Neuronal stem cell (in vitro differentiated cells): ENCODE measurements at regions not wholly inside any gene's neighbourhood (a gene's known extent, or its start where the extent isn't known, plus 50 kb on each side); places are given as distances from the start of the nearest gene placed in this dataset.

Experiments used
- DNase-seq: peaks from one replicate; pipeline ENCODE4 v3.0.0-alpha.2; 2013; ENCODE audit warnings: low spot score
- H2AFZ ChIP-seq: one replicate; pipeline ENCODE4 v1.6.1; 2013; ENCODE audit warnings: mild to moderate bottlenecking, low read length, inconsistent platforms
- H2AK5ac ChIP-seq: 2 replicates; pipeline ENCODE4 v1.6.1; 2013; ENCODE audit warnings: low read depth, mild to moderate bottlenecking, inconsistent platforms, low read length, moderate library complexity, mixed read lengths
- H2BK120ac ChIP-seq: 2 replicates; pipeline ENCODE4 v1.6.1; 2013; ENCODE audit warnings: low read depth, mild to moderate bottlenecking, inconsistent platforms, low read length, moderate library complexity, mixed read lengths
- H2BK12ac ChIP-seq: one replicate; pipeline ENCODE4 v1.6.1; 2013; ENCODE audit warnings: low read length, inconsistent platforms
- H2BK15ac ChIP-seq: 2 replicates; pipeline ENCODE4 v1.6.1; 2013; ENCODE audit warnings: mild to moderate bottlenecking, low read length, inconsistent platforms, mixed read lengths
- H2BK5ac ChIP-seq: one replicate; pipeline ENCODE4 v1.6.1; 2013; ENCODE audit warnings: inconsistent platforms, mild to moderate bottlenecking, low read length, moderate library complexity
- H3K14ac ChIP-seq: one replicate; pipeline ENCODE4 v1.6.1; 2013; ENCODE audit warnings: low read length, inconsistent platforms
- H3K18ac ChIP-seq: 2 replicates; pipeline ENCODE4 v1.6.1; 2013; ENCODE audit warnings: low read length, inconsistent platforms
- H3K23ac ChIP-seq: 2 replicates; pipeline ENCODE4 v1.6.1; 2013; ENCODE audit warnings: low read depth, mild to moderate bottlenecking, mixed read lengths, low read length, inconsistent platforms; ENCODE audit not compliant: poor library complexity
- H3K27ac ChIP-seq: replicated peaks from 3 replicates; pipeline ENCODE4 v1.5.1; 2013; ENCODE audit warnings: low read length, inconsistent platforms
- H3K27me3 ChIP-seq, 3 experiments: 2 replicates each; pipeline ENCODE4 v1.6.1; 2013; ENCODE audit warnings: low read length in 3 of 3, mild to moderate bottlenecking in 2 of 3, inconsistent platforms in 1 of 3, low read depth in 1 of 3, mixed read lengths in 1 of 3, moderate library complexity in 1 of 3; ENCODE audit not compliant: control insufficient read depth in 3 of 3, insufficient read depth in 3 of 3
- H3K36me3 ChIP-seq, 2 donors: replicated peaks in 1 of 2; 2 replicates each; pipeline ENCODE4 v1.6.1; 2013; ENCODE audit warnings: low read length in 2 of 2; ENCODE audit not compliant: control insufficient read depth in 2 of 2, insufficient read depth in 2 of 2
- H3K4ac ChIP-seq: 2 replicates; pipeline ENCODE4 v1.6.1; 2013; ENCODE audit warnings: inconsistent platforms, mild to moderate bottlenecking, low read length, moderate library complexity
- H3K4me1 ChIP-seq, 2 donors: 1 replicate in 1 of 2; 2 replicates in 1 of 2; pipeline ENCODE4 v1.6.1; 2013; ENCODE audit warnings: low read length in 2 of 2, low read depth in 1 of 2; ENCODE audit not compliant: control insufficient read depth in 2 of 2, insufficient read depth in 1 of 2
- H3K4me2 ChIP-seq: one replicate; pipeline ENCODE4 v1.6.1; 2013; ENCODE audit warnings: mild to moderate bottlenecking, low read length, inconsistent platforms; ENCODE audit not compliant: insufficient read depth, poor library complexity, severe bottlenecking
- H3K4me3 ChIP-seq, 2 donors: 2 replicates each; pipeline ENCODE4 v1.5.1; 2013; ENCODE audit warnings: low read length in 2 of 2, mild to moderate bottlenecking in 2 of 2, inconsistent platforms in 1 of 2, moderate library complexity in 1 of 2
- H3K79me1 ChIP-seq: one replicate; pipeline ENCODE4 v1.6.1; 2013; ENCODE audit warnings: low read depth, mild to moderate bottlenecking, inconsistent platforms, low read length, moderate library complexity
- H3K9ac ChIP-seq: one replicate; pipeline ENCODE4 v1.6.1; 2013; ENCODE audit warnings: mild to moderate bottlenecking, low read depth, low read length, inconsistent platforms; ENCODE audit not compliant: poor library complexity
- H3K9me3 ChIP-seq, 2 donors: replicated peaks in 1 of 2; 2 replicates each; pipeline versions ENCODE3 to v1.6.1; 2013; ENCODE audit warnings: low read length in 2 of 2, mild to moderate bottlenecking in 2 of 2, inconsistent platforms in 1 of 2, low read depth in 1 of 2, mixed read lengths in 1 of 2, moderate library complexity in 1 of 2; ENCODE audit not compliant: control insufficient read depth in 2 of 2, insufficient read depth in 1 of 2
- H4K8ac ChIP-seq: one replicate; pipeline ENCODE4 v1.6.1; 2013; ENCODE audit warnings: low read depth, mild to moderate bottlenecking, inconsistent platforms, low read length, moderate library complexity
- H4K91ac ChIP-seq: one replicate; pipeline ENCODE4 v1.6.1; 2013; ENCODE audit warnings: low read length, low read depth, mild to moderate bottlenecking, inconsistent platforms; ENCODE audit not compliant: poor library complexity
- WGBS, 2 donors: extraction: QIAGEN DNeasy Blood & Tissue Kit; methylation state at CpG; one replicate each; pipeline ENCODE4 v1.1.7; 2013; ENCODE audit warnings: missing lambda C conversion rate in 2 of 2, mixed read lengths in 1 of 2; ENCODE audit not compliant: insufficient read length in 2 of 2, insufficient replicate concordance in 1 of 2; ENCODE audit errors: extremely low coverage in 2 of 2; 5-methylcytosine and 5-hydroxymethylcytosine counted together

DNA sequence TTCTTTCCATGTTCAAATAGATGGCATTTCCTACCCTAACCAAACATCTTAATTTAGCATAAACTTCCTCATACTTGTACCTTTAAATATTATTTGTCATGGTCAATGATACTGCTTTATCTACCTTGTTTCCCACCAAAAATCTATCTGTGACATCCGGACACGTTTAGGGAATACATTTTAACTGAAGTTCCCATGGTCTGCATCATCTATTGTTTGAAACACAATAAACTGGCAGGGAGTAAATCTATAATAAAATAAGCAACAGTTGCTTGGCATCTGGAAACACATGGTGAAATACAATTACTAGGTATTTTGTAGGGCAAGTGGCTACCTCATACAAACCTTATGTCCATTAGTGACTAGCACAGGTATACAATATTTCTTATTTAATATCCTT, 289.1 kb downstream of the GJA1 start:
- no peak overlapping the region for H2BK12ac ChIP-seq
- H4K8ac ChIP-seq: no peak overlapping the region
- no peak overlapping the region for H2BK15ac ChIP-seq
- H3K4me3 ChIP-seq: no peak overlapping the region
- H2BK5ac ChIP-seq: no peak overlapping the region
- no peak overlapping the region for H2AFZ ChIP-seq
- H3K36me3 ChIP-seq: no peaks in the 10 kb centered on the region
- DNase-seq: no peak
- no peak overlapping the region for H3K18ac ChIP-seq
- no peaks in the 10 kb centered on the region for H3K4me1 ChIP-seq
- H2BK120ac ChIP-seq: no peak overlapping the region
- no peak overlapping the region for H3K27ac ChIP-seq
- no peak overlapping the region for H3K23ac ChIP-seq
- no peak overlapping the region for H2AK5ac ChIP-seq
- no peak overlapping the region for H3K9ac ChIP-seq
- H3K4ac ChIP-seq: no peak overlapping the region
- no peaks in the 10 kb centered on the region for H3K27me3 ChIP-seq
- no peak overlapping the region for H4K91ac ChIP-seq
- no CpG with 5 or more reads among the region's 2 CpGs for WGBS, 2 donors
- no peaks in the 10 kb centered on the region for H3K79me1 ChIP-seq
- H3K9me3 ChIP-seq: peaks cover 0 to 2% of the 10 kb centered on the region in 2 donors
- H3K4me2 ChIP-seq: no peak overlapping the region
- no peak overlapping the region for H3K14ac ChIP-seq

DNA sequence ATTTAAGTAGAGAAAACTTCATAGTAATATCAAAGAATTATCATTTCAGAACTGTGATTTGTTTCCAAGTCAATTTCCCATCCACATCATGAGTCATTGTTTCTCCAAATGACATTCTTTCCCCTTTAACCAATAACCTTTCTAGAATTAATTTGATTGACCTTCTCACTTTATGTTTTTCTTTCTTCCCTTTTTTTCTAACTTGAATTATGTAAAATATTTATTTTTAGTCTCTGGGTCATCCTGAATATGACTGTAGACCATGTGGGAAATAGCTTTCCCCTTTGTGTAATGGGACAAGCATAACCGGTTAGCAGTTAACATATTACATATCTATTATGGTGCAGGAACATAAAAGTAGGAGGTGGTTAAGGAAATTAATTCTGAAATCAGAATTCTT, 291.1 kb downstream of the GJA1 start:
- no peak overlapping the region for H2BK12ac ChIP-seq
- H4K8ac ChIP-seq: no peak overlapping the region
- H3K4me2 ChIP-seq: no peak overlapping the region
- H3K9me3 ChIP-seq: no peaks in the 10 kb centered on the region
- no peaks in the 10 kb centered on the region for H3K27me3 ChIP-seq
- no CpG with 5 or more reads among the region's 1 CpG for WGBS, 2 donors
- no peak overlapping the region for H3K4ac ChIP-seq
- H2AFZ ChIP-seq: no peak overlapping the region
- no peak overlapping the region for H4K91ac ChIP-seq
- H2BK15ac ChIP-seq: no peak overlapping the region
- H3K23ac ChIP-seq: no peak overlapping the region
- no peak overlapping the region for H2BK5ac ChIP-seq
- no peak overlapping the region for H3K18ac ChIP-seq
- H3K4me3 ChIP-seq: no peak overlapping the region
- DNase-seq: no peak
- no peak overlapping the region for H2AK5ac ChIP-seq
- H2BK120ac ChIP-seq: no peak overlapping the region
- H3K4me1 ChIP-seq: no peaks in the 10 kb centered on the region
- H3K14ac ChIP-seq: no peak overlapping the region
- H3K36me3 ChIP-seq: no peaks in the 10 kb centered on the region
- no peaks in the 10 kb centered on the region for H3K79me1 ChIP-seq
- H3K27ac ChIP-seq: no peak overlapping the region
- H3K9ac ChIP-seq: no peak overlapping the region

GRCh38 chr6:121730616-121731015, 295.2 kb downstream of the GJA1 start:
- H2BK15ac ChIP-seq: no peak overlapping the region
- H2BK12ac ChIP-seq: no peak overlapping the region
- H2AFZ ChIP-seq: no peak overlapping the region
- no peak overlapping the region for H3K14ac ChIP-seq
- no peaks in the 10 kb centered on the region for H3K9me3 ChIP-seq
- no peaks in the 10 kb centered on the region for H3K79me1 ChIP-seq
- no peak overlapping the region for H3K18ac ChIP-seq
- H2BK5ac ChIP-seq: peak overlapping the region; percentile 39
- no peak for DNase-seq
- H3K9ac ChIP-seq: no peak overlapping the region
- no peak overlapping the region for H4K8ac ChIP-seq
- no peak overlapping the region for H3K23ac ChIP-seq
- no peaks in the 10 kb centered on the region for H3K36me3 ChIP-seq
- H3K4me1 ChIP-seq: no peaks in the 10 kb centered on the region
- H3K4ac ChIP-seq: no peak overlapping the region
- WGBS, 2 donors: no CpG with 5 or more reads among the region's 5 CpGs
- H3K4me2 ChIP-seq: no peak overlapping the region
- H3K27me3 ChIP-seq: peaks cover 0 to 2% (median 0%) of the 10 kb centered on the region in 3 experiments
- no peak overlapping the region for H4K91ac ChIP-seq
- H2AK5ac ChIP-seq: no peak overlapping the region
- H2BK120ac ChIP-seq: no peak overlapping the region
- no peak overlapping the region for H3K27ac ChIP-seq
- H3K4me3 ChIP-seq: no peak overlapping the region

DNA sequence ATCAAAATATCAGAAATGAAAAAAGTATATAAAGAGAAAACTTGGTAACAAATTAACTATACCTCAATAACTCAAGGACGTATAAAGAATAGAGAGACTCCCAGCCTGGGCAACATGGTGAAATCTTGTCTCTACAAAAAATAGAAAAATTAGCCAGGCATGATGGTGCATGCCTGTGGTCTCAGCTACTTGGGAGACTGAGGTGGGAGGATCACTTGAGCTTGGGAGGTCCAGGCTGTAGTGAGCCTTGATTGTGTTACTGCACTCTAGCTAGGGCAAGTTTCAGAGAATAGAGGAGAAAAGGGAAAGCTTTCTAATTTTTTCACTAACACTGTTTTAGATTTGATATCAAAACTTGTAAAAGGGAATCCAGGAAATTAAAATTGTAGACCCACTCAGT, 295.9 kb downstream of the GJA1 start:
- H3K4me3 ChIP-seq: no peak overlapping the region
- no CpG with 5 or more reads among the region's 1 CpG for WGBS, 2 donors
- no peak overlapping the region for H3K9ac ChIP-seq
- no peak overlapping the region for H2BK12ac ChIP-seq
- no peak overlapping the region for H3K14ac ChIP-seq
- H3K36me3 ChIP-seq: no peaks in the 10 kb centered on the region
- H3K23ac ChIP-seq: no peak overlapping the region
- no peak overlapping the region for H2BK120ac ChIP-seq
- no peak overlapping the region for H2BK15ac ChIP-seq
- DNase-seq: no peak
- no peak overlapping the region for H4K91ac ChIP-seq
- no peak overlapping the region for H2AFZ ChIP-seq
- H3K27me3 ChIP-seq: peaks cover 0 to 2% (median 0%) of the 10 kb centered on the region in 3 experiments
- no peak overlapping the region for H2AK5ac ChIP-seq
- no peak overlapping the region for H3K27ac ChIP-seq
- H3K18ac ChIP-seq: no peak overlapping the region
- H4K8ac ChIP-seq: no peak overlapping the region
- H3K79me1 ChIP-seq: no peaks in the 10 kb centered on the region
- H3K4me1 ChIP-seq: no peaks in the 10 kb centered on the region
- no peak overlapping the region for H2BK5ac ChIP-seq
- H3K4me2 ChIP-seq: no peak overlapping the region
- no peaks in the 10 kb centered on the region for H3K9me3 ChIP-seq
- H3K4ac ChIP-seq: no peak overlapping the region
